ENCODE measurements at regions not wholly inside any gene's neighbourhood (a gene's known extent, or its start where the extent isn't known, plus 50 kb on each side); places are given as distances from the start of the nearest gene placed in this dataset.

DNA sequence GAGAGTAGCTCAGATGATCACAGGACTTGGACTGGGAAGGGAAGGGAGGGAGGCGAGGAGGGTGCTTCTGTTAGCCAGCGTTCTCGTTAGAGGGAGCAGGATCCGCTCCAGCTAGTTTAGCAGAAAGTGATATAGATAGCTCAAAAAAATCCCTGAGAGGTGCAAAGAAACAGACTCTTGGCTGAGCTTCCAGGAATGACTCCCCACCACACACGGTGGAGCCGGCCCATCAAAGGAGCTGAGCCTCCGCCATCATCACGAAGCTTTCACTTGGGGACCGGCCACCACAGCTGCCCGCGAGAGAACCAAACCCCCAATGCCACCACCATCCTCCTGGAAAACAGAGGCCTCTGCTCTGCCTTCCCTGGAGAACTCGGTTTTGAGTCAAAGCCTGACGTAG lies 124.6 kb upstream of the BCL2L14 start:
- DNase-seq (ENCODE audit: low spot score): no peak

DNA sequence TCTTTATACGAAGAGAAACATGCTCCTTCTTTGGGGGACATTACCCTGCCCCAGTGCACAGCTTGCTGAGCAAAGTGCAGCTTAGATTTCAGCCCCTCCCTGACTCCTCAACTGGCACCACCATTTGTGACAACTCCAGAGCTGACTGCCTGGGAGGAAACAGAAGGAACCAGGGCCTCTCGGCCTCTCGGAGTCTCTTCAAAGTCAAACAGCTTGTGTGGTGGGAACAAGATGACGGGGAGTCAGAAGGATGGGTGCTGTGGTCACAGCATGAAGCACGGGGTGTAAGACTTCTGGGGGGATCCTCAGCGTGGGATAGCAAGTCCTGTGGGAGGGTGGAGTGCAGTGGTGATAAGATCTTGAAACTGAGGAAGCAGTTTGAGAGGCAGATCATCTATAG lies 123.5 kb upstream of the BCL2L14 start:
- no peak for DNase-seq (ENCODE audit: low spot score)

DNA sequence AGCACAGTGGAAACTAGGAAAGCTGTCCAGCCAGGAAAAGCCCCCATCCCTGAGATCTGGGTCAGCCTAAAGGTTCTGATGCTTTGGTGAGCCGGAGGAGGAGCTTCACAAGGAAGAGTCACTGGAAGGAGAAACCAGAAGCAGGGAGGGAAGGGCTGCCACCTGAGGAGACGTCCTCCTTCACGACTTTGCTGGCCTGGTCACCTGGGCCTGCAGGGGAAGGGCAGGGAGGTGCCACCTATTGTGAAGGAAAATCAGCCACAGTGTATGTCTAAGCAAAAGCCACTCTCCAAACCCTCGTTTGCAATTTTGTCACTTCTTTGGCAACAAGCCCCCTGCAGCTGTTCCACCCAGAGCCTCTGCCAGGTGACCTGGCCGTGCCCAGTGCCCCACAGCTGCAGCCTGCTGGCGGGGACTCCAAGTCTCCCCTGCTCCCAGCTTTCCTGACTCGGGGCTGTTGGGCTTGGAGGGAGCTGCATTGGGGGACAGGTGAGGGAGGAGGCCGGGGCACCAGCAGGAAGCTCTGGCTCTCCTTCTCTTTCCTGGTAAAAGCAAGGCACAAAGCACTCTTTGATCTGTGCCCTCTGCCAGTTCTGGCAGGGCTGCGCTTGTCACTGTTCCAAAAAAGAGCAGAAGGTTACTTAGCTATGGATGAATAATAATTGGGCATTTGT lies 120.9 kb upstream of the BCL2L14 start:
- peak; percentile 62 for DNase-seq (ENCODE audit: low spot score)

DNA sequence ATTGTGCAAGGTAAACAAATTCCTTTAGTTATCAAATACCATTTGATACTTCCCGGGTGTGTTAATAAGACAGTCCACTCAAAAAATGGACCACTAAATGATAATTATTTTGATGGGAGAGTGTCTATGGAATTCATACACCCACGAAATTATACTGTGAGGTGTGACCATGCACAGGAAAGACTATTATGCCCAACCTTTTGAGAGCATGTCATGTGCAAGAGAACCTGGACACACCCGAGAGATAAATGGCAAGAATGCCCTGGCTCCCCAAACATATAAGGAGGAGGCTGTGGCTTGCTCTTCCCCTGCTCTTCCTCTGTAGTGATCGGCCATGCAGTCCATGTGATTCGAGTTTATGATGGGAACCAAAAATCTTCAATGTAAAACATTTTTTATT lies 119.5 kb upstream of the BCL2L14 start:
- no peak for DNase-seq (ENCODE audit: low spot score)

DNA sequence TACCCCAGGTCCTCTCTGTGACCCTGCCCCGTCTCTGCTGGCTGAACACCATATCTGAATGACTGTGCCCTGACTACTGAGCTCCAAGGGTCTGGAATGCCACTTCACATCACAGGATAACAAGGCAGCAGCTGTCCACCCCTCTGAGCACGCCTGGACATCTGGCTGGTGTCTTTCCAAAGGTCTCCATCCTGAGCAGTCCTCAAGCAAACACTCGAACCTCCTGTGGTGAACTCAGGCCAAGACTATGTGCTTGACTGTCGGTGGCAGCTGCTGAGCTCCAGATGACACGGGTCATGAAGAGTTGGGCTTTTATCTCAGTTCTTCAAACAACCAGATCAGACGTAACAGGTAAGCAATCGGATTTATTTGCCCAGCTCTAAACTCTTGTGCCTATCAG lies 117.2 kb upstream of the BCL2L14 start:
- no peak for DNase-seq (ENCODE audit: low spot score)

DNA sequence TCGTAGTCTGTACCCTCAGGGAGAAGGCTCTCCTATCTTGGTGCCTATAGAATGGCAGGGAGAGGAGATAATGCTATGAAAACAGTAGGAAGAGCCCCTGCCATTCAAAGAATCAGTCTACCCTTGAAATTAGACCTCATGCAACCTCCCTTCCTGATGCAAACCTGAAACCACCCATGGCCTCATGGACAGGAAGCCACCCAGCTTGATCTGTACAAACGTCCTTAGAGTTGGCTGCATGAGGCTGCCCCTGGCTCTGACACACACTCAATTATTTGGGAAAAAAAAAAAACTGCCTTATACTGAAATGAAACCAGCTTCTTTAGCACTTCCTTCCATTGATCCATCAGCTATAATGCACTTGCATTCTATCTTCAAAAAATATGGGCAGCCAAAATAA lies 116.6 kb upstream of the BCL2L14 start:
- DNase-seq (ENCODE audit: low spot score): no peak

DNA sequence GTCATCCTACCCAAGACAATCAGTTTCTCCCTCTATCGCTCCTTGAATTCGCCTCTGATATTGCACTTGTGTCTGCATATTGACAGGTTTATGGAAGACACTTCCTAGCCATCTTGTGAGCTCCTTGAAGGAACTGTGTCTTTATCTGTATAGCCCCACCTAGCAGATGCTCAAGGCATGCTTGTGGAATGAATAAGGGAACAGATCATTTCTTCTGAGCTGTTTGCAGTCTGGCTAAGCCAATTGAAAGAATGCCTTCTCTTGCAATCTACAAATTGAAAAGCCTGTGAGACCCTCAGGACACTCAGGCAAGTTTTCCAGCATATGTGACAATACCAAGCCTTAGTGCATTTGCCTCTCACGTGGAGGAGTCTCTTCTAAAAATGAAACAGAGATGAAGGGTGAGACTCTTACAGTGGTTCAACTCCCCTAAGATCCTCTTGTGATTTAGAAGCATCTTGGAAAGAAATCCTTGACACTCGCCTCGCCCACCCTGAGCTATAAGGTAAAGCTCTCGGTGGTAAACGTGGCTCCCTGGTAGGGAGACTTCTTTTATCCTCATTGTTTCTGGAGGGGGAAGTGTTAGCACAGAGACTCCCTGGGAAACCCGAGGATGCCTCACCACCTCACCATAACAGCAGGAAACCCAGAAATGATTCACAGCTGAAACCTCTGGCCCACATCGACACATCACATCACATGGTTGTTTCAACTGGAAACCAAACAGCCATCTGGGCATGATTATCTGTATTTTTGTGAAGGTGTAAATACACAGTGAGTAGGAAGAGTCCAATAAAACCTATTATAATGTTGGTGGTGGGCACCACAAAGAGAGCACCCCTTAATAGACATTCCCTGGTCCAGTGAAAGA lies 112.3 kb upstream of the BCL2L14 start:
- DNase-seq (ENCODE audit: low spot score): no peak

DNA sequence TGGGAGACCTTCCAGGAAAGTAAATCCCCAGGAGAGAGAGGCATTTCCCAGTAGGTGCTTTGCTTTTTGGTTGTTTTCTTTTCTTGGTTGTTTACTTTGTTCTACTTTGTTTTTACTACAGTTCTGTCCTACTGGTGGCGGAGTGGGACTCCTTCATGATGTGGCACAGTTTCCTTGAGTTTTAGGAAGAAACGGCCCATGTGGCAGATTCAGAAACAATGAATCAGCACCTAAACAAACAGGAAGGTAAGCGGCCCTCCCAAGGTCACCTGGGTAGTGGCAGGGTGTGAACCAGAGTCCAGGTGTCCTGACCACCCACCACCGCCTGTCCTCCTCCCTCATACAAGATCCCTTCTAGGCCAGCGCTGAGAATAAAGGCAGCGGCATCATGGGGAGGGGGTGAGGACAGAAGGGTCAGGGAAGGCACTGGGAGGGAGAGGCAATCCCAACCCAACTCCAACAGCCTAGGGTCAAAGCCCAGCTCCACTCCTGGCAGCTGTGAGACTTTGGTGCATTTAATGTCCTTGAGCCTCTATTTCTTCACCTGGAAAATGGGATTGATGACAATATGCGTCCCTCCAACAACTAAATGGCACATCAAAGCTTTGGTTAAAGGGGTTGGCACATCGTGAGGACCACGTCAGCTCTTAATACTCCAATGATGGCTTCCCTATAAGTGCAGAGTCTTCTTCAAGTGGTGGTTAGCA lies 111.5 kb upstream of the BCL2L14 start:
- DNase-seq (ENCODE audit: low spot score): no peak

DNA sequence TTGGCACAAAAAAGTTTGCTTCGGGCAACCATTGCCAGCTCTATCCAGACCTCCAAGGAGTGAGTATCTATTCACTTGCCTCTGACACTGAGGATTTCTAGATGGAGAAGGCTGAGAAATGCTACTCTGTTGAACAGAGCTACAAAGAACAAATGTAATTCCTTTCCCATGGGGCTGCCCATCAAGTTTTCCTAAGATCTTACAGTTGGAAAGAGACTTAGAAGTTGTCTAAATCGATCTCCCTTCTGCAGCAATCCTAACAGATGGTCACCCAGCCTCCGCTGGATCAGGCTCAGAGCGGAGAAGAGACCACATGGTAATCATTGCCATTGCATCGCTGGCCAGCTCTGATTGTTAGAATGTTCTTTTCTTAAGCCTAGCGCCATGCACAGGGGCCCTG lies 110.1 kb upstream of the BCL2L14 start:
- DNase-seq (ENCODE audit: low spot score): no peak

DNA sequence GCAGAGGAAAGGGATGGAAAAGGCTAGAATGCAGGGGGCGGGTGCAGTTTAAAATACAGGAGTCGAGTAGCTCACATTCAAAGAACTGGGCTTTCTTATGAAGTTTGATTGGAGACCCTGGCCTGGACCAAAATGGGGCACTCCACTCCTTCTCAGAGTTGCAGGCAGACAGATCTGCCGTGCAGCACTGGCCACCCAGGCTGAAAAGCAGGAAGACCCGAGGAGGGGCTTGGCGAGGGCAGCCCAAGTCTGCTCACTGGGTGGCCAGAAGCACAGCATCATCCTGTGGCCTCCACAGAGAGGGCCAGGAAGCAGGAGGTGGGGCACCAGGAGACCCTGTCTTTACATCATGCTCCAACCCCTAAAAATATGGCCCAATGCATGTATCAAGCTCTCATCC lies 109.1 kb upstream of the BCL2L14 start:
- no peak for DNase-seq (ENCODE audit: low spot score)

DNA sequence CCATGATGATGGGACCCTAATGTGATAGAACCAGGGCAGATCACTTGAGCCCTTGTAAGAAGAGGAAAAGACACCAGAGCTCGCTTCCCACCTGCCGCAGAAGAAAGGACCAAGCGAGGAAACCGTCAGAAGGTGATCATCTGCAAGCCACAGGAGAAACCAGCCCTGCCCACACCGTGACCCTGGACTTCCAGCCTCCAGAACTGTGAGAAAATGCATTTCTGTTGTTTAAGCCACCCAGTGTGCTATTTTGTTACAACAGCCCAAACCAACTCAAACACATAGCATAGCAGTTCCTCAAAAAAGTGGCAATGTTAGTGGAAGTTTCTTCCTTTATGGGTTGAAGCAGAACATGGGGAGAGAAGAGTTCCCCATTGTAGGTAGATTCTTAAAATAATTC lies 107.9 kb upstream of the BCL2L14 start:
- DNase-seq (ENCODE audit: low spot score): no peak

DNA sequence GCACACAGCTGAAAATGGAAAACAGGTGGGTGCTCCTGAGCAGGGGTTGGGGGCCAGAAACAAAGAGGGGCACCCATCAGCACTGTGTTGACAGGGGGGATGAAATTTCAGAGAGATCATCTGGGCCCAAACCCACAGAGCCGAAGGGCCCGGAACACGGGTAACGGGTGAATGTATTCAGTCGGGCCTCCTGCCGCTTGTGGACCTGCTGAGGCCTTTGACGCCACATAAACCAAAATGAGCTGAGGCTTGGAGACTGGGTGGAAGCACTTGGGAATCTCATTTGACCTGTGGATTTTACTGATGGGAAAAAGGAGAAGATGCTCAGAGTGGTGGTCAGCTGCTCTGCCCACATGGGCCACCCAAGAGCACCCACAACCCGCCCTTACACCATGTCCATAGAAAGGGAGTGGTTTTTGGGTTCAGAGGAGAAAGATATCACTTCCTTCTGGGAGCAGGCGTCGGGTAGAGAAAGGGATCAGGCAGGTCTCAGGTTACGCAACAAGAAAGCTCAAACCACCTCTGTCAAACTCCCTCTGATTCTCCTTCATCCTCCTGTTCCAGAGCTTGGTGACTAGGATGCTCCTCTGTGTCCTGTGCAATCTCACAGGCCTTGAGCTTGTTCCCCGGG lies 106.8 kb upstream of the BCL2L14 start:
- DNase-seq (ENCODE audit: low spot score): no peak

DNA sequence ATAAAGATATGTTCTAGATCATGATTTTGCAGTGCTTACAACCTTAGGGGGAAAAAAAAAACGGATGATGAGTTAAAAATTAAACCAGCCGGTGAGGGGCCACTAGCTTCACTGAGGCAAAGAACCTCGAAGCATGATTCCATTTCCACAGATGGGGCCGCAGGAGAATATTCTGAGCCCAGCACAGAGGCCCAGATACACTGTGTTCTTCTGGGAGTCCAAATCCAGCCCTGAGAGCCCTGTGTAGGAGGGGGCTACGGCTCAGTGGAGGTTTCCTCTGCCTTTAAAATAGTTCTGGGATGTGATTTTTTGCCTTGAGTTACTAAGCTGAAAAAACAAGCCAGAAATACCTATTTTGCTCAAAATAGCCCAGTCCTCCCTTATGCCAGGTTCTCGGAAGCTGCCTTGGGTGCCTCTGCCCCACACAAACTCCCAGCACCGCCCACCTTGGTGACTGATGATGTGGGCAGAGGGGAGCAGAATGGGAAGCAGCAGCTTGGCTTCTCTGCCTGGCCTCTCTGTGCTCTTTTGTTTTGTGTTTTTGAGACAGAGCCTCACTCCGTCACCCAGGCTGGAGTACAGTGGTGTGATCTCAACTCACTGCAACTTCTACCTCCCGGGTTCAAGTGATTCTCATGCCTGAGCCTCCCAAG lies 105.4 kb upstream of the BCL2L14 start:
- DNase-seq (ENCODE audit: low spot score): no peak

DNA sequence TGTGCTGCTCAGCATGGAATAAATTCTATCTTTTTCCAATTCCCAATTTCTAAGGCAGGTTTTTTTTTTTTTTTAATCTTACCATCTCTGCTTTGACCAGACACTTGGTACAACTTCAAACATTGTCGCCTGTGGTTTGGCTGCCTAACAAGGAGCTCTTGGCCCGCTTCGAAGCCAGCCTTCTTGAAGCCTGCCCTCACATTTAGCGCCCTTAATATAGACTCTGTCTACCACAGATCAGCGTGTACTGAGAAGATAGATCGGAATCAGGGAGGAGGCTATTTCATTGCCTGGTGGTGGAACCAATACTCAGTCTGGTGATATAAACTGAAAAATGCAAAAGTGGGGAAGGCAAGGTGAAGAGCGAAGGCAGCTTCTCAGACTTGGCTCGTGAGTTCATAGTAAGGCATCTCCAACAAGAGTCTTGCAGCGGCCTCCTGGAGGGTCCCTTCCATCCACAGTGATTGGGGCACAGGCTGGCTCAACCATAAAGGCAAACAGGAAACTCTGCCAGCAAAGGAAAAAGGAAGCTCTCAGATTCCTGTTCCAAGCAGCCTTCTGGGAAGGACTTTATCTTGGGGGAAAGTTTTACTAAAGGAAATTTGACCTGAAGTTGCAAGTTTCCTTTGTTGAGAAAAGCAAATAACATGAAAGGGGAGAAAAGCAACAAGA lies 103.2 kb upstream of the BCL2L14 start:
- DNase-seq (ENCODE audit: low spot score): no peak

DNA sequence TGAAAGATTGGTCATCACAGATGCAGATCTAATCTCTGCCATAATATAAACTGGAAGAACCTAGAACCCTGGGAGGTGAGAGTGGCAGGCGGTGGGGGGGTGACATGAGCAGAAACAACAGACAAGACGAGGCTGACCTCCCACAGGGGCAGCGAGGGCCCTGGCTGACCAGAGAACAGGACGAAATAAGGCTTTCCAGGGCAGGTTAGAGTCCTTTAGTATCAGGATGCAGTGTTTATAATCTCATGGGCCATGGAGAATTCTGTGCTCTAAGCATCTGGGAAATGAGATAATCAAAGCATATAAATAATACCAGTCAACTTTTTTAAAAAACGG lies 102.7 kb upstream of the BCL2L14 start:
- no peak for DNase-seq (ENCODE audit: low spot score)

DNA sequence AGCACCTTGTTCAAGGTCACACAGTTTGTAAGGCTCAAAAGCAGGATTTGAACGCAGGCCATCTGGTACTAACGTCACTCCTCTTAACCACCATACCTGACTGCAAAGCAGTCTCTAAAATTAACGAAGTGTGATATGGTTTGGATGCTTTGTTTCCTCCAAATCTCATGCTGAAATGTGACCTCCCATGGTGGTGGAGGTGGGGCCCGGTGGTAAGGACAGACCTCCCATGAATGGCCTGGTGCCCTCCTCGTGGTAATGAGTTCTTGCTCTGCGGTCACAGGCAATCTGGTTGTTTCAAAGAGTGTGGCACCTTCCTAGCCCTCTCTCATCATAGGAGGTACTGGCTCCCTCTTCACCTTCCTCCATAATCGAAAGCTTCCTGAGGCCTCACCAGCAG lies 102.2 kb upstream of the BCL2L14 start:
- no peak for DNase-seq (ENCODE audit: low spot score)

DNA sequence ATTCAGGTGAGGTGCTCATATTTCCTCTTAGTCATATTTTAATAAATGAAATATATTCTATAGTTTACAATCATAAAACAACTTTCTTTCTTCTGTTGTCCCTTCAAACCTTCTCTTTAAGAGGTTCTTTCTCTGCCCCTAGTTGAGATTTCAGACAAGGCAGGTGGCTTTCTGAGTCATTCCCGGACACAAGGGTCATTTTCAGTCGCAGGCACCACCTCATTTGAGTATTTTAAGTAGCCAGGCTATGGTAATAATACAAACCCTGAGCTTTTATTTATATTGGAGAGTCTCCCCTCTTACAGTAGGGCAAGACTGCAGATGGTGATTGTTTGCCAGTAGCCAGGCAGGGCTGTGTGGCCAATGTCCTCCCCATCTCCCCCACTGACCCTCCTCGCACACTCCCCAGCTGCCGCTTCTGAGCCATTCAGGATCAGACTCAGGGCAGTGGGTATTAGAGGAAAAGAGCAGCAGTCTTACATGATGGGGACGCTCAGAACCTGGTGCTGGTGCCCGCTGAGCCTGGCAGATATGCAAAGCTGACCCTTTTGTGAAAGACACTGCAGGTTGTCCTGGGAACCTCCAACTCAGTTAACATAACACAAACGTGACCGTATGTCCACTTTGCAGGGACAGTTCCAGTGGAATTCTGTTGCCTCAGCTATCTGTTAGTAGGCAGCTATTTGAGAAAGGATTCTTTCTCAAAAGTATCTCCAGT lies 101.1 kb upstream of the BCL2L14 start:
- DNase-seq (ENCODE audit: low spot score): no peak

DNA sequence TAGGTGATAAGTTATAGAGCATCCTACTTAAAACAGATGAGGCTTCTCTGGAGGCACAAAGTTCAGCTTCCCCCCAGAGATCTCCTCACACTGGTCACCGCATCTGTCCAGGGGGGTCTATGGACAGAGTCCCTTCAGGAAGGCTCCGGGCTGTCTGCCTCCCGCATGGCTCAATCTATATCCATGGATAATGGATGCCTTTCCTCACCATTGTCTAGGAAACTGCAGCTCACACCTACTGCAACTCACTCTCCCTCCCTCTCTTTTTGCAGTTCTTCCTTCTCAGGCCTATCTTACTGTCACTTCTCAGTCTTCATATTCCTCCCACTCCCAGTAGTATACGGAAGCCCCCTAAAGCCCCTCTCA lies 100.6 kb upstream of the BCL2L14 start:
- no peak for DNase-seq (ENCODE audit: low spot score)

DNA sequence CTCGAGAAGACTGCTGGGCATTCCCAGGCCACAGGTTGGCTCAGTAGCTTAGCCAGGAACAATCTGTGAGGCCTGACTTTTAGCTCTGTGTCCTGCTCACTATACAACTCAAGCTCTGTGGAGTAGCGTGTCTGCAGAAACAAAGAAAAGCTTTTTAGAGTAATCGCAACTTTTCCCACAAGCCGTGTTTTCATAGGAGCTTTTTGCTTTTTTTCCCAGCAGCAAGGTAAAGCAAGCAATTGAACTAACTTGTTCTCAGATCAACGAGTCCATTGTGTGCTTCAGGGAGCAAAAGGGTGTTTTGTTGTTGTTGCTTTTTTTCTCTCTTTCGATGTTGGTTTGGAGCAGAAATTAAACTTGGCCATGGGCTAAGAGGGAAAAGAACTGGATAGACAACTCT lies 97.3 kb upstream of the BCL2L14 start:
- DNase-seq (ENCODE audit: low spot score): no peak

DNA sequence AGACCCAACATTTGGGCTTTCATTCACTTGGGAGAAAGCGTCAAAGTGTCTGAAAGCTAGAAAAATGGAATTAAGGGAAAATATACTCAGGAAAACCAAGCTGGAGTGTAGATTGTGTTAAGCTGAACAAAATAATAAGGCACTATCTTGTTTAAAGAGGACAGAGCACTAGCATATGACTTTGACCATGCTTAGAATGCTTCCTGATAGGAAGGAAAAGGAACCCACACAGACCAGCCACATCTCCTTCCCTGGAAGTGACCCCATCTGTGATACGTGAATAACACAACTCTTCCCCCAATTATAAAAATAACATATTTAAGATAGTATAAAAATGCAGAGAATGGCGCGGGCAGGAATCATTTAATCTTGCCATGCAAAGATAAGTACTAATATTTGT lies 94.7 kb upstream of the BCL2L14 start:
- no peak for DNase-seq (ENCODE audit: low spot score)

DNA sequence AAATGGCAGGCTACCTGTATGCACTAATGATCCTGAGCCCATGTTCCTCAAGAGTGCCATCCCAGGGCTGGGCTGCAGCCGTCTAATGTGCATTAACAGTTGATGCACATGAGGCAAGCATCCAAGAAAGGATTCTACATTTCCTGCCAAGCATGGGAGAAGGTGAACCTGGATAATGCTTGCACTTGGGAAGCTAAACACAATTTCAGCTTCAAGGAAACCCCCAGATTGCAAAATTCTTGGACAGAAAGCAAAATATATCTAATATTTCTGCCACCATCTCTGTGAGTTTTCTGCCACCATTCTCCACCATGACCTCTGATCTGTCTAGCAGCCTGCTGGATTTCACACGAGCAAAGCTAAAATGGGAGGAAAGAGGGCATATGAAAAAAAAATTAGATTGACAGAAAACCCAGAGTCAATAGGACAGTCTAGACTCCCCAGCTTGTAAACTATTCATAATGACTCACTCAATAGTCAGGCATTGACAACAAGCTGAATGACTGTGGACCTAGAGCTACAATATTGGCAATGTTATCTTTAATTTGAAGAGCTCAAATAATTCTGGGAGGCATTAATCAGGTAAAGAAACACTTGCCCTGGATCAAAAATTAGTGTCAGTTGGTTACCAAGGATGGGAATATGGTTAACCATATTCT lies 91.9 kb upstream of the BCL2L14 start:
- DNase-seq (ENCODE audit: low spot score): no peak

Measured in pons (tissue), 1 donor.